ENCODE measurements at regions not wholly inside any gene's neighbourhood (a gene's known extent, or its start where the extent isn't known, plus 50 kb on each side); places are given as distances from the start of the nearest gene placed in this dataset.

GRCh38 chr7:81234896-81235295, 316.0 kb upstream of the SEMA3C start:
- TF ChIP-seq CBX2 (IDR thresholded peaks at IDR 0.05; ENCODE audit: borderline replicate concordance, low read depth) (no peak), CTCF (IDR thresholded peaks at IDR 0.05) (no peak), CEBPB (IDR thresholded peaks at IDR 0.05) (no peak), POLR2A (IDR thresholded peaks at IDR 0.05; ENCODE audit: low read length) (no peak), SMC3 (IDR thresholded peaks at IDR 0.05) (no peak), JUN (IDR thresholded peaks at IDR 0.05) (no peak), MYC (IDR thresholded peaks at IDR 0.05; ENCODE audit: borderline replicate concordance, low read length) (no peak), BHLHE40 (IDR thresholded peaks at IDR 0.05; ENCODE audit: low read depth, low read length) (no peak), HMGXB4 (CRISPR knock-in tag; IDR thresholded peaks at IDR 0.05; ENCODE audit: borderline replicate concordance) (no peak), EP300 (IDR thresholded peaks at IDR 0.05) (no peak)
